HG03354 (cell line): ENCODE measurements at regions not wholly inside any gene's neighbourhood (a gene's known extent, or its start where the extent isn't known, plus 50 kb on each side); places are given as distances from the start of the nearest gene placed in this dataset.
A peak's percentile ranks its signal among the peaks of the same experiment; 100 is the strongest.

Experiments used
- ATAC-seq: cut with Tn5 transposase; IDR thresholded peaks from one replicate; pipeline ENCODE4 v1.9.1; 2021; ENCODE audit warnings: mild to moderate bottlenecking; ENCODE audit not compliant: unreplicated experiment, poor library complexity, severe bottlenecking

DNA sequence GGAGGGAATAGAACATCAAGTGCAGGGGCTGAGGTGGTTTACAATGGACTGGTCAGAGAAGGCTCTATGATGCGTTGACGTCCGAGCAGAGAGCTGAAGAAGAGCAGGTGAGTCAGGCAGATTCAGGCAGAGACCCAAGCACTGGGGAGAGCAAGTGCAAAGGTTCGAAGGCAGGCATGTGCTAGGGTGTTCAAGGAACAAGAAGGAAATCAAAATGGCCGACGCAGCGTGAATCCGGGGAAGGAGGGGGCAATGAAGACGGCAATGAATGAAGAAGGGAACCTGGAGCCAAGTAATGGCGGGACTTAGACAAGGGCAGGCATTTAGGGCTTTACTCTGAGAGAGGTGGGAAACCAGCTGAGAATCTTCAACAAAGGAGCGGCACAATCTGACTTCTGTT, 56.8 kb upstream of the DCTD start:
- no peak for ATAC-seq

DNA sequence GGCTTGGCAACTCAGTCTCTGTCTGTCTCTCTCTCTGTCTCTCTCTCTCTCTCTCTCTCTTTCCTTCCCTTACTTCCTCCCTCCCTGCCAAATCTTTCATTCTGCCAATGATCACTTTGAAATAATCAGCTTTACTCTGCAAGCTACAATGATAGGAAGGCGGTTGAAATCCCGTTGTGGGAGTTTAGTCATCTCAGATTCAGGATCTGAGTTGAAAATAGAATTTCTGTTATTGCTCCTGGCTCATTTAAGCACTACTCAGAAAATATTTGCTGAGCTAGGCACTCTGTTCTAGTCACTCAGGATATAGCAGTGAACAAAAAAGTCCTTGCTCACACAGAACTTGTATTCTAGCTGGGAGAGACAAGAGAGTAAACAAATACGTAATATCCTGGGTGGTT, 56.3 kb upstream of the DCTD start:
- ATAC-seq, result no peak

DNA sequence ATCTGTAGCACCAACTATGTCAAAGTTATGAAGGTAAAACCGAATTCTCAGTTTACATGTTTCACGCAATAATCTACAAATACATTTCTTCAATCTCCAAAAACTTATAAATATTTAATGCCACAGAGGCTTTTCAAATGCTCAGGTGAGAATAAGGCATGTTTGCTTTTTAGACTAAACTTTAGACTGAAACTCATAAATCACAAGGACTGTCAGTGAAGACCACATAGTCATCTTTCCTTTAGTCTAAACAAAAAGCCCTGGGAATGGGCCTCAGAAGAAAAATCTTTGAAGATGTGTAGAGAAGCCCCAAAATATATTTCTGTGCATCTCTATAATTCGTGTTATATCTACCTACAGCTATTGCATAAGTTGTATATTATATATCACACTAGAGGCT, 54.5 kb upstream of the DCTD start:
- no peak for ATAC-seq

DNA sequence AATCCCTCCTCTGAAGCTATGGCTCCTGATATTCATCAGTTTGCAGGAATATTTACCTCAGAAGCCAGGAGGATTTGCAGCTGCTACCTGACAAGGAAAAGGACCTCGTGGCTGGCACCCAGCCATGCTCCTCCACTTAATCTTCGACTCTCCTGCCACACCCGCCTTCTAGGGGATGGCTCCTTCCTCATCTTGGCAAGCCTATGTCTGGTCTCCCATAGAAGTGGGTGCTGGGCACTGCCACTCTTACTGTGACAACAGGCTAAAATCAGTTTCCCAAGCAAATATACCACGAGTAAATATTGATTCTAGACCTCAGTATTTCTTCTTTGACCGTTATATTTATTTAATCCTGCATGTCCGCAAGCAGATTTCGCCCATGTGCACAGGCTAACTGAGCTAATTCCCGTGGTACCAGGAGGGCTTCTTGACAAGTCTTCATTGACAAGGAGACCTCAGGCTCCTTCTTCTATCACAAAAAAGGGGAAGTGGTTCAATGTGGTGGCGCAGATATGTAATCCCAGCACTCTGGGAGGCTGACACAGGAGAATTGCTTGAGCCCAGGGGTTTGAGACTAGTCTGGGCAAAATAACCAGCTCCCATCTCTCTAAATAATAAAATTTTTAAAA, 52.6 kb upstream of the DCTD start:
- peak; percentile 66 for ATAC-seq

DNA sequence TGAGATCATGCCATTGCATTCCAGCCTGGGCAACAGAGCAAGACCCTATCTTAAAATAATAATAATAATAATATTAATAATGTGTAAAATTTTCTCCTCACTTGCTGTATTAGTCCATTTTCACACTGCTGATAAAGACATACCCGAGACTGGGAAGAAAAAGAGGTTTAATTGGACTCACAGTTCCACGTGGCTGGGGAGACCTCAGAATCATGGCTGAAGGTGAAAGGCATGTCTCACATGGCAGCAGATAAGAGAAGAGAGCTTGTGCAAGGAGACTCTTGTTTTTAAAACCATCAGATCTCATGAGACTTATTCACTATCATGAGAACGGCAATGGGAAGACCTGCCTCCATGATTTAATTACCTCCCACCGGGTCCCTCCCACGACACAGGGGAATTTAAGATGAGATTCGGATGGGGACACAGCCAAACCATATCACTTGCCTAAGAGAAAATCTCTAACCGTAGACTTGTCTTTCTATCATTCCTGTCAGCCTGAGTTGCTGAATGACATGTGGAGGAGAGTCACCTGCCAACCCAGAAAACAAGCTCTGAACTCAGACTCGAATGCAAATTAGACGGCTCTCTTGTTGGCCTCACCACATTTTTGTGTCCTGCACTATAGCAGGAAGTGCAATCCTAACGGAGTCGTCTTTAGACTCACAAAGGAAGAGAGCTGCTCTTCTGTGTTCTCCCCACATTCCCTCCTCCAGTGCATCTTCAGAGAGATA, 51.9 kb upstream of the DCTD start:
- ATAC-seq, result no peak

DNA sequence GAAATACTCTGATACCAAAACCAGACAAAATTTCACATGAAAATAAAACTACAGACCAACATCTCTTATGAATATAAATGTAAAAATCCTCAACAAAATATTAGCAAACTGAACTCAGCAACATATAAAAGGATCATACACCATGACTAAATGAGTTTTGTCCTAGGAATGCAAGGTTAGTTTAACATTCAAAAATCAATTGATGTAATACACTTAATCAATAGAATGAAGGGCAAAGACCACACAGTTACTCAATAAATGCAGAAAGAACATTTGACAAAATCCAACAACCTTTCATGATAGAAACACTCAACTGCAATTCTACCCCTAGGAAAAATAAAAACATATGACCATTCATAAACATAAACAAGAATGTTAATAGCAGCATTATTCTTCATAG, 50.2 kb upstream of the DCTD start:
- no peak for ATAC-seq
